BJ (cell line): ENCODE measurements at regions not wholly inside any gene's neighbourhood (a gene's known extent, or its start where the extent isn't known, plus 50 kb on each side); places are given as distances from the start of the nearest gene placed in this dataset.
A peak's percentile ranks its signal among the peaks of the same experiment; 100 is the strongest.

Experiments
- CTCF ChIA-PET: fragments of 350-600 bp; formaldehyde crosslinking; extraction: SDS; loops from one replicate; lab custom pipeline; 2021; ENCODE audit warnings: antibody characterized with exemption, inconsistent platforms; lab: Yijun Ruan, JAX
- POLR2A ChIA-PET: fragments of 300-600 bp; sonication (Branson Sonifier 250); formaldehyde crosslinking; extraction: SDS; loops from one replicate; lab custom pipeline; 2021; ENCODE audit warnings: antibody characterized with exemption; lab: Charles Lee
- DNase-seq: peaks from one replicate; pipeline ENCODE4 v3.0.0-alpha.2; 2011; ENCODE audit warnings: low read depth
- H3K27me3 ChIP-seq: 2 replicates; pipeline ENCODE4 v1.6.0; 2011; ENCODE audit warnings: low read length; ENCODE audit not compliant: control insufficient read depth, insufficient read depth
- H3K36me3 ChIP-seq: 2 replicates; pipeline ENCODE4 v1.5.1; 2011; ENCODE audit warnings: low read length; ENCODE audit not compliant: control insufficient read depth, insufficient read depth
- H3K4me3 ChIP-seq: 2 replicates; pipeline ENCODE4 v1.5.1; 2011; ENCODE audit warnings: low read depth, mild to moderate bottlenecking, control low read depth, low read length
- CTCF ChIP-seq: IDR thresholded peaks from 2 replicates; pipeline ENCODE4 v1.5.1; 2011; ENCODE audit warnings: low read depth, mild to moderate bottlenecking, control low read depth, inconsistent platforms, low read length, moderate library complexity; ENCODE audit not compliant: insufficient read depth

GRCh38 chr9:16025627-16026026 is 472.8 kb downstream of the CCDC171 start:
- Histone ChIP-seq H3K36me3 (no peaks in the 10 kb centered on the region), H3K4me3 (no peak overlapping the region), H3K27me3 (no peaks in the 10 kb centered on the region)
- DNase-seq: no peak
- CTCF ChIA-PET: no interaction called here
- POLR2A ChIA-PET: no interaction called here
- no peak for TF ChIP-seq CTCF

GRCh38 chr9:16026886-16027285 is 474.0 kb downstream of the CCDC171 start:
- Histone ChIP-seq H3K36me3 (no peaks in the 10 kb centered on the region), H3K27me3 (no peaks in the 10 kb centered on the region), H3K4me3 (no peak overlapping the region)
- ChIA-PET POLR2A (no interaction called here), CTCF (interaction anchor here (1.9 kb wide), 1 partner anchor 13 kb away, joined by 9 read pairs; no protein-coding TSS in a partner anchor)
- TF ChIP-seq CTCF: no peak
- DNase-seq: no peak

GRCh38 chr9:16028548-16028947 is 475.7 kb downstream of the CCDC171 start:
- ChIA-PET CTCF (interaction anchor here (0.9 to 1.9 kb wide), 2 partner anchors 12 to 16 kb away, joined by 3 to 9 read pairs; no protein-coding TSS in a partner anchor), POLR2A (no interaction called here)
- DNase-seq: no peak
- H3K4me3 ChIP-seq: no peak overlapping the region
- H3K36me3 ChIP-seq: no peaks in the 10 kb centered on the region
- H3K27me3 ChIP-seq: no peaks in the 10 kb centered on the region
- TF ChIP-seq CTCF: no peak

GRCh38 chr9:16029046-16029615 is 476.3 kb downstream of the CCDC171 start:
- Histone ChIP-seq H3K4me3 (no peak overlapping the region), H3K36me3 (no peaks in the 10 kb centered on the region), H3K27me3 (no peaks in the 10 kb centered on the region)
- ChIA-PET POLR2A (no interaction called here), CTCF (interaction anchor here (0.9 to 1.9 kb wide), 2 partner anchors 11 to 17 kb away, joined by 3 to 9 read pairs; no protein-coding TSS in a partner anchor)
- no peak for TF ChIP-seq CTCF
- DNase-seq: peak; percentile 45

- ChIA-PET CTCF (interaction anchor here (1.0 kb wide), 1 partner anchor 27 kb away, joined by 3 read pairs; no protein-coding TSS in a partner anchor), POLR2A (no interaction called here)
- no peaks in the 10 kb centered on the region for H3K27me3 ChIP-seq
- no peak for DNase-seq
- no peak for TF ChIP-seq CTCF
- no peak overlapping the region for H3K4me3 ChIP-seq
- H3K36me3 ChIP-seq: no peaks in the 10 kb centered on the region
These were observed 477.0 kb downstream of the CCDC171 start for GRCh38 chr9:16029796-16030363.
